Posterior cingulate gyrus (tissue), 11 donors: ENCODE measurements at regions not wholly inside any gene's neighbourhood (a gene's known extent, or its start where the extent isn't known, plus 50 kb on each side); places are given as distances from the start of the nearest gene placed in this dataset.
"Not testable (repeated sequence)": the region's sequence is repeated elsewhere in the genome, so short reads cannot be mapped to it uniquely, and the experiment has no call there.

Experiments
- DNase-seq, 10 donors: peaks; one replicate each; pipeline versions ENCODE4 v3.0.0 to v3.0.0-alpha.2; 2020 to 2021; ENCODE audit warnings: mixed read lengths in 3 of 10
- intact Hi-C: fragments of 100-400 bp; cut with DNase I; formaldehyde crosslinking; loops from one replicate; pipeline ENCODE4 v1.15.1; 2023

DNA sequence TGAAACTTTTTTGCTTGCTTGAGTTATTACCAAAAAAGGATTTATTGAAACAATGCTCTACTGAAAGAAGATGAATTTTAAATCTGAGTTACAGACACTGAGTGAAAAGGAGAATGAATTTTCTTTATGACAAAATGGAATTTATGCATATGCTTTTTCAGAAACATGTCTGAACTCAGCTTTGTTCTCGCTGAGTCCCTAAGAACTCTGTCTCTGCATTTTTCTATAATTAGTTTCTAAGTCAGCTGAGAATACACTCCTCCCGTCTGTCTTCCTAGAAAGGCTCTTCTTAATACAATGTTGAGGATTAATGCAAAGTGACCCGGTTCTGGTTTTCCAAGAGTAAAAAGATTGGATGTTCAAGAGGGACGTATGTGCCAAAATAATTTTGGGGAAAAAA is 463.5 kb downstream of the NKX6-1 start:
- intact Hi-C loops: no loop called here
- no peak for DNase-seq

GRCh38 chr4:84032372-84032771 is 466.7 kb downstream of the NKX6-1 start:
- intact Hi-C loops: no loop called here
- DNase-seq: no peak

GRCh38 chr4:84031401-84031800 is 467.7 kb downstream of the NKX6-1 start:
- intact Hi-C loops: no loop called here
- DNase-seq: no peak

GRCh38 chr4:84028340-84028739 is 470.8 kb downstream of the NKX6-1 start:
- intact Hi-C loops: no loop called here
- DNase-seq: peak in 1 of 10 donors; percentile 15

DNA sequence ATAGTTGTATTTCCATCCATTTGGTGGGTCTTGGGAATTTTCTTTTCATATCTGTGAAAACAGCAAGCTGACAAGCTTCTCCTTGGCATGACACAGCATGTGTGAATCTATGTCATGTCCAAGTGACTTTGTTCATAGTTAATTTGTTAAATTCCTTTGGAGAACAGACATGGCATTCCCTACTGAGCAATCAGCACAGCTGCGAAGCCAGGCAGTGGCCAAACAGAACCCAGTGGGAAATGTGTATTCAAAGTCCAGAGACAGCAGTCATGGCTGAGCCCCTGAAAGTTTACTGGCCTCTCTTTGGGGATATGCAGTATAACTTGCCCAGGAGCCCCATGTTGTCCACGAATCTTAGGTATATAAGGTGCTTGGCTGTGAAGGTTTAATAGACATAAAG is 474.7 kb downstream of the NKX6-1 start:
- intact Hi-C loops: no loop called here
- no peak for DNase-seq

DNA sequence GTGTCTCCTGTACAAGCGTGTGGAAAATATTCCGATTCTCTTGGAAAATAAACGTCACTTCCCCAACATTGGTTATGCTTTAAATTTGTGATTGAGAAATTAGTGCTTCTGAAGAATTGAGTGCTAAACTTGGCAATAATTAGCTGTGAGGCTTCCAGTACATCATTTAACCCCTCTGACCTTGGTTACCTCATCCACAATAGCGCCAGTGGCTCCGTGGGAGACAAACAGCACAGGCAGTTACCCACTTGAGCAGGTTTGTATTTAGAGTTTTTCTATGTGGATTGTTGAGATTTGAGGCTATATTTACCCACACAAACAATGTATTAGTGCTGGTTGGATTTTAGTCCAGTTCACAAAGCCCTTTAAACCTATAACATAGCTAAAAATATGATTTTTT is 476.5 kb downstream of the NKX6-1 start:
- intact Hi-C loops: no loop called here
- DNase-seq: no peak

DNA sequence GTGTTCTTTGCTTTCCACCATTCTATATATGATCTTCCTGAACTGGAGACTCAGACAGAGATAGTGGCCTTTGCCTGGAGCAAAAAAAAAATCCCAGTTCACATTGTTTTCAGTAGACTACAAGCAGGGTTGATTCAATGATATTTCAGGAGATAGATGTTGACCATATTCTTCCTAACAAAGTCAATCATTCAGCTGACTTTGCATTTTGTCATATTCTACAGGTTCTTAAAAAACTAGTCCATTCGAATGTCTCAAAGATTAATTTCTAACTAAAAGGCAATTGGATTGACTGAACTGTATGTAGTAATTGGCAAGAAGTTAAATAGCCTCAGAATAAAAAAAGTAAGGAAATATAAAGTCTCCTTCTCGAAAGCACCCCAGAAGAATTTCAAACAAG is 479.5 kb downstream of the NKX6-1 start:
- no peak for DNase-seq
- intact Hi-C loops: no loop called here

DNA sequence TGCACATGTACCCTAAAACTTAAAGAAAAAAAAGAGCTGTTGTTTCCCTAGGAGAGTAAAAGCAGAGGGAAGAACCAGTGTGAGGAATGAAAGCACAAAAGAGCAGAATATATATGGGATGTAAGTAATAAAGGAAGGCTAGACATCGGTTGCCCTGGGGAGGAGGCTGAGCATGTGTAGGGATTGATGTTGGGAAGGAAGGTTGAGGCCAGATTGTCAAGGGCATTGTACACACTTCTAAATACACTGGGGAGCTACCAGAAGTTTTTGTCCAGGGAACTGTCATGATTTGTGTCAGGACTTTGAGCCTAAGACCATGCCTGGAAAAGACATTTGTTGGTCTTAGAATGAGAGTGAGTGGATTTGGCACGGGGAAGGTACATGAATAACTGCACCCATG is 467.1 kb downstream of the GPAT3 start:
- DNase-seq: no peak
- intact Hi-C loops: no loop called here

DNA sequence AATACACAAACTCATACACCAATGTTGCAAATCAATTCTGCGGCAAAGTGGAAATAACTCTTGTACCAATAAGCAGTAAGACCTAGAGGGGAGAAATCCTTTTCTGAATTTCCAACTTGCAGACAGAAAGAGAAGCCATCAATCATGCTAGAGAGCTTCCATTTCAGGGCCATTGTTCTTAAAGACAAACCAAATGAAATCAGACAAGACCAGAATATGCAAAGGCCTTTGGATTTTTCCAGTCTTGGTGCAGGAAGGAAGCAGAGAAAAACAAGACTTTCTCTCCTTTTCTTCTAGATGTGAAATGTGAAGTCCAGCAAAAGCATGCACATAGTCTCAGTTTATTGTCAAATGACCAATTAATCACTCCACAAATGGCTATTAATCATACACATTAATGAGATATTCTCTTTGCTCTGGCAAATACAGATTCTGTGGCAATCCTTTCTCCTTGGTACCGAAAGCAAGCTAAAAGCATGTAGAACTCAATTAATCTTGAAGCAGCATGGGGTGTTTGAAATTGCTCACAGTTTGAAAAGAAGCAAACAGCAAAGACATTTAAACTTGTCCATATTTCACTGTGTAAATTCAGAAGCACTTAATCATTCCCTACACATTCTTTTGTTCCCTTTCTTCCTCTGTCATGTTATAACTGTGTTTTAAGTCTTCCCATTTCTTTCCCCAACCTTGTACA is 466.1 kb downstream of the GPAT3 start:
- DNase-seq: no peak
- intact Hi-C loops: no loop called here

GRCh38 chr4:83996254-83996653 is 460.3 kb downstream of the GPAT3 start:
- DNase-seq: peak in 1 of 10 donors; percentile 53
- intact Hi-C loops: no loop called here

DNA sequence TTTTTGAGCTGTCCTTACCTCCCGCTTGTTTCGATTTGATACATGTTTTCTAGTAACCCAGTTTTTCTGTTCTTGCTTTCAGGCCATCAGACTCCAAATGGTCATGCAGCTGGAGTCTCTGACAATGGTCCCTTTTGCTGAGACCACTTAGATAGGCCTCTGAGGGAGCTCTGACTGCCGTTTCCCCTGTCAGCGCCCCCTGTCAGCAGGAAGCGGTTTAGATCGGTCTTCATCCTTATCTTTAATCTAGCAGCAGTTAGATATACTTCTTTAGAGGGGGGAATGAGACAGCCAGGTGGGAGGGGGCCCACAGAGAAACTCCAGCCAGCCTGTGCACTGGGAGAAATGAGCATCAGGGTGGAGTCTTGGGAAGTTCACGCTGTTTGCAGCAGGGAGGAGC is 457.9 kb downstream of the GPAT3 start:
- intact Hi-C loops: no loop called here
- DNase-seq: peak in 1 of 10 donors; percentile 25

GRCh38 chr4:83989835-83990234 is 453.9 kb downstream of the GPAT3 start:
- intact Hi-C loops: no loop called here
- no peak for DNase-seq

- intact Hi-C loops: no loop called here
- DNase-seq: no peak
Observed at GRCh38 chr4:83981156-83981555, 445.2 kb downstream of the GPAT3 start.

DNA sequence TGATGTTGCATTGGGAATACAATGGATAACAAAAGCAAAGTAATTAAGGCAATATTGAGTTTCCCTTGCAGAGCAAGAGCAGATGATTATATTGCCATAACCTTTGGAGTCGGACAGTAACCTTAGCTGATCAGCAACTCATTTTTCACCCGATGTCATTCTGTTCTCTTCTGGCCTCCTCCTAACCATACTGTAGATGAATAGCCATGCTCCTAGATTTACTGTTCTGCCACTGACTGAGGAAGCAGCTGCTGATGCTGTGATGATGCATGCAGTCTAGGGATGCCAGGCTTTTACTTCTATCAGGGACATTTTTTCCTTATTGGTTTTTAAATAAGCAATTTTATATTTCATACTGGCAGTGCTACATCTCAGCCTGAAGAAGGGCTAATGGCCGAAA is 443.9 kb downstream of the GPAT3 start:
- intact Hi-C loops: no loop called here
- DNase-seq: no peak

- intact Hi-C loops: no loop called here
- no peak for DNase-seq
Observed at GRCh38 chr4:83974111-83974780, 438.3 kb downstream of the GPAT3 start.

- DNase-seq: no peak
- intact Hi-C loops: no loop called here
Observed at GRCh38 chr4:83964996-83965541, 429.2 kb downstream of the GPAT3 start.

- intact Hi-C loops: no loop called here
- no peak for DNase-seq
Observed at GRCh38 chr4:83962492-83962891, 426.6 kb downstream of the GPAT3 start.

- intact Hi-C loops: no loop called here
- no peak for DNase-seq
Observed at GRCh38 chr4:83961575-83961974, 425.7 kb downstream of the GPAT3 start.

- intact Hi-C loops: no loop called here
- no peak for DNase-seq
Observed at GRCh38 chr4:83959160-83959559, 423.3 kb downstream of the GPAT3 start.

DNA sequence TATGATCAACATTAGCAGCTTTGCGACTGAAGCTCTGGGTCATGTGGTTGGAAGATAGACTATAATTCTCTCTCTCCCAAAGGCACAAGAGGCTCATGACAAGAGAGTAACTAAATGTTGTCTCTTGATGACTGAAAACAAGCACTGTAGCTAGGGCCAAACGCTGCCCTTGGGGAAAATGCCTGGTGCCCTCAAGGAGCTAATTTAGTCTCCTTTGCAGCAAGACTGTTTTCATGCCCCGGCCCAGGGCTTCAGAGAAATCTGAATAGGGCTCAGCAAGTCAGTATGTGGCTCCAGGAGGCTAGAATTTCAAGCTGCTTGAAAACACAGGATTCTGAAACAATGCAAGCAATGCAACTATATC is 411.9 kb downstream of the GPAT3 start:
- intact Hi-C loops: no loop called here
- DNase-seq: no peak

DNA sequence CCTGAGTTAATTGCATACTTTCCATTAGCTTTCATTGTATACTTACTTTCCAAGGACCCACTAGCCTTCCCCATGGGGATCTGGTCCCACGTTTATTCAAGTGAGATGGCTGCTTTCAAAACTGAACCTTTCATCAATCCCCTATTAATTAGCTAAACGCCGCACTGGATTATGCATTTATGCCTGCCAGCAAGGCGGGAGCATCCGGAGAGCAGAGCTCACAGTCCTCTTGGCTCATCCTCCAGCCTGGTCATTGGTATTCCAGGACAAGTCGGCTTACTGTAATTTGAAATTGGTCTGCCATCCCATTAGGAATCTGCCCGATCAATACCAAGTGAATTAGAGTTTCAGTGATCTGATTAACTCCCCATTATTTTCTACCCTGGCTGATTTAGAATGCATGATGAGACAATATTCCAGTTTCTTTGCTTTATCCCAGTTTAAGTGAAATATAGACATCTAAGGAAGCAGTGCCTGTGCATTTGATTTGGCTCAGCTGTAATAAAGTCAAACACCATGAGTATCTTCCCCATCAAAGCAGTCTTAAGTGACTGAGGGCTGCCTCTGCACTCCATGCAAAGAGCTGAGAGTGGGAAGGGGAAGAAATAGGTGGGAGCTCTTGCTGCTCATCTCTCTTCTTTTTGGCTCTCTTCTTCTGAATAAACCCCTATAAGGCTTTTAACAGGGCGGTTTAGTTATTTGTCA is 411.4 kb downstream of the GPAT3 start:
- DNase-seq: no peak
- intact Hi-C loops: no loop called here

- DNase-seq: peak in 3 of 10 donors; percentile 25 to 79 (median 59)
- intact Hi-C loops: not testable (repeated sequence)
Observed at GRCh38 chr4:83943691-83944090, 407.8 kb downstream of the GPAT3 start.
